HEK293T (cell line): ENCODE measurements at regions not wholly inside any gene's neighbourhood (a gene's known extent, or its start where the extent isn't known, plus 50 kb on each side); places are given as distances from the start of the nearest gene placed in this dataset.

Experiments
- BHLHE40 ChIP-seq: fragments of 450-650 bp; IDR thresholded peaks from 2 replicates; pipeline ENCODE4 v1.6.1; 2016; ENCODE audit warnings: mild to moderate bottlenecking, moderate library complexity, borderline replicate concordance
- FOXK2 ChIP-seq: fragments of 450-650 bp; IDR thresholded peaks from 2 replicates; pipeline ENCODE4 v1.6.1; 2016; ENCODE audit warnings: mild to moderate bottlenecking
- HDGF ChIP-seq: fragments of 450-650 bp; IDR thresholded peaks from 2 replicates; pipeline ENCODE4 v1.6.1; 2017; ENCODE audit warnings: antibody characterized with exemption, borderline replicate concordance
- NFRKB ChIP-seq: fragments of 450-650 bp; IDR thresholded peaks from 2 replicates; pipeline ENCODE4 v1.6.1; 2016; ENCODE audit warnings: mild to moderate bottlenecking, moderate library complexity
- TARDBP ChIP-seq: fragments of 450-650 bp; IDR thresholded peaks from 2 replicates; pipeline ENCODE4 v1.6.1; 2016
- ZNF384 ChIP-seq: fragments of 450-650 bp; IDR thresholded peaks from 2 replicates; pipeline ENCODE4 v1.6.1; 2016
- TF ChIP-seq, protein P1 (sequence below): fragments of 450-650 bp; IDR thresholded peaks from 2 replicates; pipeline ENCODE4 v1.6.1; 2016

GRCh38 chr3:164752812-164753211 lies 325.5 kb downstream of the SI start:
- no peak for TF ChIP-seq BHLHE40
- TF ChIP-seq, protein P1, sequence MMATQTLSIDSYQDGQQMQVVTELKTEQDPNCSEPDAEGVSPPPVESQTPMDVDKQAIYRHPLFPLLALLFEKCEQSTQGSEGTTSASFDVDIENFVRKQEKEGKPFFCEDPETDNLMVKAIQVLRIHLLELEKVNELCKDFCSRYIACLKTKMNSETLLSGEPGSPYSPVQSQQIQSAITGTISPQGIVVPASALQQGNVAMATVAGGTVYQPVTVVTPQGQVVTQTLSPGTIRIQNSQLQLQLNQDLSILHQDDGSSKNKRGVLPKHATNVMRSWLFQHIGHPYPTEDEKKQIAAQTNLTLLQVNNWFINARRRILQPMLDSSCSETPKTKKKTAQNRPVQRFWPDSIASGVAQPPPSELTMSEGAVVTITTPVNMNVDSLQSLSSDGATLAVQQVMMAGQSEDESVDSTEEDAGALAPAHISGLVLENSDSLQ, result no peak
- no peak for TF ChIP-seq NFRKB
- TF ChIP-seq HDGF, result no peak
- TF ChIP-seq FOXK2, result no peak
- no peak for TF ChIP-seq TARDBP
- TF ChIP-seq ZNF384, result no peak
